ENCODE measurements at regions not wholly inside any gene's neighbourhood (a gene's known extent, or its start where the extent isn't known, plus 50 kb on each side); places are given as distances from the start of the nearest gene placed in this dataset.

DNA sequence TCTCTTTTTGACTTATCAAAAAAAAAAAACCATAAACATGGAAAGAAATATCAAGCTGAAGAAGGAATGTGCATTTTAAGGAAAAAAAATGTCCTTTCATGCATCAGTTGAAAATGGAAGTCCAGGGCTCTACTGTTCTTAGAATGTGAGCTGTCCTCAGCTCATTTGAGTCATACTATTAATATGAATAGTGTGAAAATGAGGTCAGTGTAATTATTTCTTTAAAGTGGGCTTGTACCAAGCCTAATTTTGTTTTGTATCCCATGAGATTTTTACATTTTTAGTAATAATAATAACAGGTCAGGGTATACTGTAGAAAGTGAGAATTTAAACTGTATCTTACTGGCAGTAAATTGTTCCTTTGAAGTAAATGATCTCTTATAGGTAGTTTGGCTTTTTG is 148.5 kb downstream of the NAA11 start:
- TF ChIP-seq POLR2AphosphoS5 (IDR thresholded peaks at IDR 0.05), result no peak
- TF ChIP-seq, protein P1, sequence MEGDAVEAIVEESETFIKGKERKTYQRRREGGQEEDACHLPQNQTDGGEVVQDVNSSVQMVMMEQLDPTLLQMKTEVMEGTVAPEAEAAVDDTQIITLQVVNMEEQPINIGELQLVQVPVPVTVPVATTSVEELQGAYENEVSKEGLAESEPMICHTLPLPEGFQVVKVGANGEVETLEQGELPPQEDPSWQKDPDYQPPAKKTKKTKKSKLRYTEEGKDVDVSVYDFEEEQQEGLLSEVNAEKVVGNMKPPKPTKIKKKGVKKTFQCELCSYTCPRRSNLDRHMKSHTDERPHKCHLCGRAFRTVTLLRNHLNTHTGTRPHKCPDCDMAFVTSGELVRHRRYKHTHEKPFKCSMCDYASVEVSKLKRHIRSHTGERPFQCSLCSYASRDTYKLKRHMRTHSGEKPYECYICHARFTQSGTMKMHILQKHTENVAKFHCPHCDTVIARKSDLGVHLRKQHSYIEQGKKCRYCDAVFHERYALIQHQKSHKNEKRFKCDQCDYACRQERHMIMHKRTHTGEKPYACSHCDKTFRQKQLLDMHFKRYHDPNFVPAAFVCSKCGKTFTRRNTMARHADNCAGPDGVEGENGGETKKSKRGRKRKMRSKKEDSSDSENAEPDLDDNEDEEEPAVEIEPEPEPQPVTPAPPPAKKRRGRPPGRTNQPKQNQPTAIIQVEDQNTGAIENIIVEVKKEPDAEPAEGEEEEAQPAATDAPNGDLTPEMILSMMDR (IDR thresholded peaks at IDR 0.05), result no peak
- no peak for TF ChIP-seq POLR2A (IDR thresholded peaks at IDR 0.05)
- TF ChIP-seq EP300 (IDR thresholded peaks at IDR 0.05), result no peak
